K562 (cell line): ENCODE measurements at regions not wholly inside any gene's neighbourhood (a gene's known extent, or its start where the extent isn't known, plus 50 kb on each side); places are given as distances from the start of the nearest gene placed in this dataset.

Experiments
- ATAC-seq: fragments of 200-7000 bp; cut with Tn5 transposase; 3 replicates; pipeline ENCODE4 v1.9.1; 2020; ENCODE audit warnings: moderate library complexity
- BruUV-seq: library from RNA; stranded (reverse); fragments of 400-500 nt; replicated peaks from 2 replicates; lab custom pipeline; 2021; lab: Mats Ljungman, UMichigan
- CTCF ChIA-PET: fragments of 300-600 bp; formaldehyde crosslinking; extraction: SDS; loops from one replicate; lab custom pipeline; 2021; ENCODE audit warnings: low intra/inter-chr PET ratio; lab: Yijun Ruan, JAX
- POLR2A ChIA-PET: fragments of 300-600, 350-650 bp; sonication (Branson Sonifier 250); formaldehyde crosslinking; extraction: SDS; loops from one replicate; lab custom pipeline; 2021; ENCODE audit warnings: antibody characterized with exemption, inconsistent platforms; lab: Yijun Ruan, JAX
- DNase-seq, 4 experiments: peaks; one replicate each; pipeline versions ENCODE4 v3.0.0 to v3.0.0-alpha.2; 2011 to 2018; ENCODE audit warnings: low spot score in 3 of 4, mixed read lengths in 3 of 4; ENCODE audit errors: extremely low read depth in 1 of 4
- FAIRE-seq: peaks from 2 replicates; lab custom pipeline; 2011; peaks lifted over from hg19 to GRCh38; lab: Jason Lieb, UNC
- H2AFZ ChIP-seq: 2 replicates; pipeline ENCODE4 v1.6.0; 2011; ENCODE audit warnings: low read depth, low read length, control low read depth, inconsistent platforms
- H3K27ac ChIP-seq: fragments of 200-600 bp; 3 replicates; pipeline ENCODE4 v1.8.0; 2011; ENCODE audit warnings: low read depth, mild to moderate bottlenecking, control low read depth, inconsistent platforms, low read length, moderate library complexity, mixed read lengths; ENCODE audit errors: extremely low read depth
- H3K27me3 ChIP-seq, 2 experiments: fragments of 300-600 bp in 1 of 2; 2 replicates in 1 of 2; 3 replicates in 1 of 2; pipeline versions ENCODE4 v1.6.0 to v1.8.0; 2011; ENCODE audit warnings: inconsistent platforms in 2 of 2, low read length in 2 of 2, mild to moderate bottlenecking in 1 of 2, mixed read lengths in 1 of 2, moderate library complexity in 1 of 2; ENCODE audit not compliant: control insufficient read depth in 2 of 2, insufficient read depth in 2 of 2
- H3K36me3 ChIP-seq: fragments of 300-600 bp; 3 replicates; pipeline ENCODE4 v1.8.0; 2011; ENCODE audit warnings: mild to moderate bottlenecking, low read length, inconsistent platforms; ENCODE audit not compliant: control insufficient read depth, insufficient read depth
- H3K4me1 ChIP-seq, 2 experiments: fragments of 200-600 bp in 1 of 2; replicated peaks in 1 of 2; 2 replicates in 1 of 2; 3 replicates in 1 of 2; pipeline versions ENCODE4 v1.5.1 to v1.8.0; 2011; ENCODE audit warnings: inconsistent platforms in 2 of 2, low read length in 2 of 2, mild to moderate bottlenecking in 1 of 2, mixed read lengths in 1 of 2, moderate library complexity in 1 of 2; ENCODE audit not compliant: control insufficient read depth in 2 of 2, insufficient read depth in 2 of 2
- H3K4me2 ChIP-seq: 2 replicates; pipeline ENCODE4 v1.6.1; 2011; ENCODE audit warnings: low read length, control low read depth, inconsistent platforms, mixed read lengths; ENCODE audit not compliant: insufficient read depth
- H3K4me3 ChIP-seq: fragments of 200-600 bp; sonication (generic), shearing (Covaris generic); 2 replicates; pipeline ENCODE4 v1.5.1; 2016; ENCODE audit warnings: control low read depth, inconsistent platforms
- H3K79me2 ChIP-seq: fragments of 200-600 bp; 3 replicates; pipeline ENCODE4 v1.8.0; 2011; ENCODE audit warnings: low read length, inconsistent platforms; ENCODE audit not compliant: control insufficient read depth, insufficient read depth
- H3K9ac ChIP-seq, 2 experiments: 2 replicates each; pipeline versions ENCODE4 v1.6.0 to v1.6.1; 2011; ENCODE audit warnings: low read depth in 2 of 2, low read length in 2 of 2, control low read depth in 1 of 2, inconsistent platforms in 1 of 2, mild to moderate bottlenecking in 1 of 2, mixed read lengths in 1 of 2; ENCODE audit not compliant: insufficient read depth in 1 of 2
- H3K9me1 ChIP-seq: one replicate; pipeline ENCODE4 v1.6.0; 2011; ENCODE audit warnings: inconsistent platforms, mild to moderate bottlenecking, low read length, moderate library complexity; ENCODE audit not compliant: control insufficient read depth, insufficient read depth
- H3K9me3 ChIP-seq: replicated peaks from 2 replicates; pipeline ENCODE4 v1.5.1; 2011; ENCODE audit warnings: low read depth, low read length, inconsistent platforms; ENCODE audit not compliant: control insufficient read depth, insufficient read depth
- H4K20me1 ChIP-seq: replicated peaks from 2 replicates; pipeline ENCODE4 v1.6.1; 2011; ENCODE audit warnings: low read length, inconsistent platforms, mixed read lengths; ENCODE audit not compliant: control insufficient read depth, insufficient read depth
- HDAC1 ChIP-seq, 2 experiments: fragments of 450-650 bp; IDR thresholded peaks; 2 replicates each; pipeline ENCODE4 v1.6.1; 2016 to 2017; ENCODE audit warnings: inconsistent platforms in 1 of 2, mild to moderate bottlenecking in 1 of 2, moderate library complexity in 1 of 2
- HNRNPLL ChIP-seq: fragments of 200-400 bp; formaldehyde crosslinking; IDR thresholded peaks from 2 replicates; pipeline ENCODE4 v1.6.1; 2017; ENCODE audit warnings: low read length, low read depth, mild to moderate bottlenecking; ENCODE audit not compliant: poor library complexity, severe bottlenecking
- KAT8 ChIP-seq: fragments of 450-650 bp; IDR thresholded peaks from 2 replicates; pipeline ENCODE4 v1.6.1; 2016; ENCODE audit warnings: low read depth, mild to moderate bottlenecking
- LARP7 ChIP-seq: fragments of 450-650 bp; IDR thresholded peaks from 2 replicates; pipeline ENCODE4 v1.6.1; 2016
- SREBF2 ChIP-seq: sonication (generic); formaldehyde crosslinking; IDR thresholded peaks from 2 replicates; pipeline ENCODE4 v1.4.0; 2020; ENCODE audit warnings: mild to moderate bottlenecking, missing genetic modification reagents
- TAL1 ChIP-seq: fragments of 450-650 bp; IDR thresholded peaks from 2 replicates; pipeline ENCODE4 v1.6.1; 2016; ENCODE audit warnings: mild to moderate bottlenecking
- XRCC4 ChIP-seq: IDR thresholded peaks from one replicate; pipeline ENCODE4 v1.6.1; 2011; ENCODE audit not compliant: insufficient read depth, insufficient read length; ENCODE audit errors: extremely low read depth
- ZC3H11A ChIP-seq: IDR thresholded peaks from 2 replicates; pipeline ENCODE4 v1.6.1; 2012; ENCODE audit warnings: low read depth, low read length, improper control_type of control experiment
- ZNF431 ChIP-seq: sonication (generic); formaldehyde crosslinking; IDR thresholded peaks from 2 replicates; pipeline ENCODE4 v1.8.0; 2022; ENCODE audit warnings: mild to moderate bottlenecking, missing genetic modification reagents
- WGBS: fragments of 100-300 bp; shearing (Covaris generic); methylation state at CpG from one replicate; pipeline ENCODE4 v1.1.6; 2016; ENCODE audit warnings: low coverage, mixed read lengths; ENCODE audit not compliant: insufficient coverage; ENCODE audit errors: missing lambda C conversion rate; 5-methylcytosine and 5-hydroxymethylcytosine counted together
- in situ Hi-C: fragments of 300-500 bp; cut with MboI; formaldehyde crosslinking; loops from 4 replicates; pipeline ENCODE4 v1.15.0; 2018; ENCODE audit warnings: inconsistent platforms, mixed read lengths
- intact Hi-C: fragments of 100-400 bp; cut with micrococcal nuclease; formaldehyde crosslinking; loops from 2 replicates; pipeline ENCODE4 v1.14.2; 2022
- TF ChIP-seq, protein P1 (sequence below): sonication (generic); formaldehyde crosslinking; IDR thresholded peaks from 2 replicates; pipeline ENCODE4 v1.8.1; 2023; ENCODE audit warnings: mild to moderate bottlenecking, missing genetic modification reagents, moderate library complexity
- TF ChIP-seq, protein P2 (sequence below): IDR thresholded peaks from 3 replicates; pipeline ENCODE4 v1.6.1; 2011; ENCODE audit warnings: borderline replicate concordance, mild to moderate bottlenecking; ENCODE audit not compliant: insufficient read length, insufficient read depth
- TF ChIP-seq, protein P3 (sequence below): fragments of 250-450 bp; sonication (Bioruptor Pico); IDR thresholded peaks from 2 replicates; pipeline ENCODE4 v1.9.0; 2021; ENCODE audit warnings: mild to moderate bottlenecking, inconsistent platforms
- TF ChIP-seq, protein P4 (sequence below): fragments of 250-450 bp; sonication (Bioruptor Pico); IDR thresholded peaks from 2 replicates; pipeline ENCODE4 v1.8.0; 2021; ENCODE audit warnings: borderline replicate concordance, mild to moderate bottlenecking, moderate library complexity; ENCODE audit not compliant: poor library complexity, severe bottlenecking

DNA sequence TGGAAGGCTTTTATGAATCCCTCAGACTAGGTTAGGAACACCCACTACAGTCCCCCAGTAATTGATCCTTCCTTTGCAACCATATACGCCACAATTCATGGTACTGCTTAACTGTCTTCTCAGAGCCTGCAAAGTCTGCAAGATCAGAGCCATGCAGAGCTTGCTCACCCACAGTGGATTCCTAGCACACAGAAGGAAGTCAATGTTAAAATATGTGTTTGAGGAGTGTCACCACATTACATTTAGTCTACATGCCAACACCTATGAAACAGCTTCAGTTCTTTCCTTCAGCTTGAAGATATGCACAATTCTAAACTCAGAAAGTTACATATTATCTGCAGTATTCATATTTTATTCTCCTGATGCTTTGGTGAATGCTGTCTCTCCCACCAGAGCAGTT lies 138.5 kb downstream of the NDUFA12 start:
- ChIA-PET CTCF (no interaction called here), POLR2A (no interaction called here)
- no peak overlapping the region for H3K4me2 ChIP-seq
- H3K36me3 ChIP-seq: no peaks in the 10 kb centered on the region
- H3K27me3 ChIP-seq: peaks cover 0 to 8% of the 10 kb centered on the region in 2 experiments; a peak in 4 of 5 replicates
- in situ Hi-C loops: no loop called here
- no peak overlapping the region for H3K27ac ChIP-seq
- no peaks in the 10 kb centered on the region for H3K79me2 ChIP-seq
- no peak for ATAC-seq
- no peak for DNase-seq
- intact Hi-C loops: no loop called here
- H2AFZ ChIP-seq: no peak overlapping the region
- FAIRE-seq: no peak
- H3K9me1 ChIP-seq: no peaks in the 10 kb centered on the region
- H3K4me1 ChIP-seq: no peaks in the 10 kb centered on the region
- no TSS peak for BruUV-seq
- 0% methylated on average over 1 of the region's 1 CpG for WGBS
- H3K9me3 ChIP-seq: no peaks in the 10 kb centered on the region
- H4K20me1 ChIP-seq: no peaks in the 10 kb centered on the region
- H3K9ac ChIP-seq: no peak overlapping the region
- H3K4me3 ChIP-seq: no peak overlapping the region
- TF ChIP-seq HDAC1 (IDR thresholded peaks at IDR 0.05): no peak
- no peak for TF ChIP-seq SREBF2 (CRISPR knock-in tag)
- no peak for TF ChIP-seq KAT8
- TF ChIP-seq TAL1: no peak
- TF ChIP-seq ZNF431 (CRISPR knock-in tag): no peak
- TF ChIP-seq, protein P1, sequence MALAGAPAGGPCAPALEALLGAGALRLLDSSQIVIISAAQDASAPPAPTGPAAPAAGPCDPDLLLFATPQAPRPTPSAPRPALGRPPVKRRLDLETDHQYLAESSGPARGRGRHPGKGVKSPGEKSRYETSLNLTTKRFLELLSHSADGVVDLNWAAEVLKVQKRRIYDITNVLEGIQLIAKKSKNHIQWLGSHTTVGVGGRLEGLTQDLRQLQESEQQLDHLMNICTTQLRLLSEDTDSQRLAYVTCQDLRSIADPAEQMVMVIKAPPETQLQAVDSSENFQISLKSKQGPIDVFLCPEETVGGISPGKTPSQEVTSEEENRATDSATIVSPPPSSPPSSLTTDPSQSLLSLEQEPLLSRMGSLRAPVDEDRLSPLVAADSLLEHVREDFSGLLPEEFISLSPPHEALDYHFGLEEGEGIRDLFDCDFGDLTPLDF (CRISPR knock-in tag): no peak
- TF ChIP-seq, protein P2, sequence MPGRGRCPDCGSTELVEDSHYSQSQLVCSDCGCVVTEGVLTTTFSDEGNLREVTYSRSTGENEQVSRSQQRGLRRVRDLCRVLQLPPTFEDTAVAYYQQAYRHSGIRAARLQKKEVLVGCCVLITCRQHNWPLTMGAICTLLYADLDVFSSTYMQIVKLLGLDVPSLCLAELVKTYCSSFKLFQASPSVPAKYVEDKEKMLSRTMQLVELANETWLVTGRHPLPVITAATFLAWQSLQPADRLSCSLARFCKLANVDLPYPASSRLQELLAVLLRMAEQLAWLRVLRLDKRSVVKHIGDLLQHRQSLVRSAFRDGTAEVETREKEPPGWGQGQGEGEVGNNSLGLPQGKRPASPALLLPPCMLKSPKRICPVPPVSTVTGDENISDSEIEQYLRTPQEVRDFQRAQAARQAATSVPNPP: no peak
- TF ChIP-seq, protein P3, sequence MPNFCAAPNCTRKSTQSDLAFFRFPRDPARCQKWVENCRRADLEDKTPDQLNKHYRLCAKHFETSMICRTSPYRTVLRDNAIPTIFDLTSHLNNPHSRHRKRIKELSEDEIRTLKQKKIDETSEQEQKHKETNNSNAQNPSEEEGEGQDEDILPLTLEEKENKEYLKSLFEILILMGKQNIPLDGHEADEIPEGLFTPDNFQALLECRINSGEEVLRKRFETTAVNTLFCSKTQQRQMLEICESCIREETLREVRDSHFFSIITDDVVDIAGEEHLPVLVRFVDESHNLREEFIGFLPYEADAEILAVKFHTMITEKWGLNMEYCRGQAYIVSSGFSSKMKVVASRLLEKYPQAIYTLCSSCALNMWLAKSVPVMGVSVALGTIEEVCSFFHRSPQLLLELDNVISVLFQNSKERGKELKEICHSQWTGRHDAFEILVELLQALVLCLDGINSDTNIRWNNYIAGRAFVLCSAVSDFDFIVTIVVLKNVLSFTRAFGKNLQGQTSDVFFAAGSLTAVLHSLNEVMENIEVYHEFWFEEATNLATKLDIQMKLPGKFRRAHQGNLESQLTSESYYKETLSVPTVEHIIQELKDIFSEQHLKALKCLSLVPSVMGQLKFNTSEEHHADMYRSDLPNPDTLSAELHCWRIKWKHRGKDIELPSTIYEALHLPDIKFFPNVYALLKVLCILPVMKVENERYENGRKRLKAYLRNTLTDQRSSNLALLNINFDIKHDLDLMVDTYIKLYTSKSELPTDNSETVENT: no peak
- TF ChIP-seq LARP7: no peak
- TF ChIP-seq, protein P4, sequence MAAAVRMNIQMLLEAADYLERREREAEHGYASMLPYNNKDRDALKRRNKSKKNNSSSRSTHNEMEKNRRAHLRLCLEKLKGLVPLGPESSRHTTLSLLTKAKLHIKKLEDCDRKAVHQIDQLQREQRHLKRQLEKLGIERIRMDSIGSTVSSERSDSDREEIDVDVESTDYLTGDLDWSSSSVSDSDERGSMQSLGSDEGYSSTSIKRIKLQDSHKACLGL (CRISPR knock-in tag): no peak
- no peak for TF ChIP-seq XRCC4
- TF ChIP-seq HNRNPLL: no peak
- TF ChIP-seq ZC3H11A: no peak
